Ovary (tissue), 7 donors: ENCODE measurements at regions not wholly inside any gene's neighbourhood (a gene's known extent, or its start where the extent isn't known, plus 50 kb on each side); places are given as distances from the start of the nearest gene placed in this dataset.
A peak's percentile ranks its signal among the peaks of the same experiment; 100 is the strongest.

Experiments
- DNase-seq, 5 donors: peaks; one replicate each; pipeline ENCODE4 v3.0.0-alpha.2; 2019 to 2020
- H3K27ac ChIP-seq, 2 donors: fragments of 200-600 bp; one replicate each; pipeline versions ENCODE4 v1.5.1 to v1.8.0; 2019 to 2022
- H3K27me3 ChIP-seq: fragments of 200-600 bp; one replicate; pipeline ENCODE4 v1.8.0; 2022
- H3K36me3 ChIP-seq: fragments of 200-600 bp; sonication (generic); one replicate; pipeline ENCODE4 v1.5.1; 2019
- H3K4me1 ChIP-seq: one replicate; pipeline ENCODE4 v1.8.1; 2013; ENCODE audit warnings: mild to moderate bottlenecking, moderate library complexity; ENCODE audit not compliant: insufficient read depth
- H3K4me3 ChIP-seq: fragments of 200-600 bp; sonication (generic); one replicate; pipeline ENCODE4 v1.5.1; 2017
- H3K9me3 ChIP-seq, 2 donors: fragments of 200-600 bp in 1 of 2; sonication (generic) in 1 of 2; one replicate each; pipeline versions ENCODE4 v1.5.1 to v1.8.1; 2013 to 2019; ENCODE audit warnings: mild to moderate bottlenecking in 1 of 2, moderate library complexity in 1 of 2
- CTCF ChIP-seq, 3 donors: fragments of 450-650 bp in 2 of 3; fragments of 200-600 bp in 1 of 3; IDR thresholded peaks; one replicate each; pipeline versions ENCODE4 v1.5.1 to v1.8.0; 2016 to 2022; ENCODE audit warnings: antibody characterized with exemption in 3 of 3, mild to moderate bottlenecking in 1 of 3
- EP300 ChIP-seq: sonication (generic); formaldehyde crosslinking; IDR thresholded peaks from one replicate; pipeline ENCODE4 v1.6.1; 2017; ENCODE audit warnings: antibody characterized with exemption
- POLR2A ChIP-seq: fragments of 450-650 bp; IDR thresholded peaks from one replicate; pipeline ENCODE4 v1.6.1; 2017; ENCODE audit warnings: antibody characterized with exemption, mild to moderate bottlenecking, moderate library complexity
- WGBS, 3 donors: extraction: QIAGEN DNeasy Blood & Tissue Kit in 1 of 3; methylation state at CpG; one replicate each; pipeline versions ENCODE4 v1.1.5 to v1.1.7; 2013 to 2017; 5-methylcytosine and 5-hydroxymethylcytosine counted together
- intact Hi-C, 4 donors: fragments of 100-400 bp; cut with DNase I; formaldehyde crosslinking; loops; one replicate each; pipeline versions ENCODE4 v1.11.0 to v1.15.1; 2022 to 2023
- donor health status: DM: no; HTN: no; CAD: no; lungs with moderate emphysema.
- donor health status: DM: no; HTN: no; CAD: no.
- donor health status: Bipolar disorder and iron deficiency.
- donor health status: DM: no; HTN: no; CAD: no.
- donor health status: DM: yes; HTN: yes; CAD: no.

GRCh38 chr12:13564266-13564810 is 367.8 kb downstream of the EMP1 start:
- no peak for TF ChIP-seq POLR2A
- TF ChIP-seq EP300 = no peak
- TF ChIP-seq CTCF (IDR thresholded peaks at IDR 0.05) = no peak
- Histone ChIP-seq H3K27me3 (no peaks in the 10 kb centered on the region), H3K4me1 (no peaks in the 10 kb centered on the region), H3K9me3 (no peaks in the 10 kb centered on the region), H3K27ac (no peak overlapping the region), H3K4me3 (no peak overlapping the region), H3K36me3 (no peaks in the 10 kb centered on the region)
- WGBS, 3 donors = 90 to 96% (median 96%) methylated on average over 21 of the region's 21 CpGs
- intact Hi-C loops = no loop called here
- no peak for DNase-seq

- DNase-seq = no peak
- Histone ChIP-seq H3K4me1 (no peaks in the 10 kb centered on the region), H3K4me3 (no peak overlapping the region), H3K36me3 (no peaks in the 10 kb centered on the region), H3K27ac (no peak overlapping the region), H3K9me3 (no peaks in the 10 kb centered on the region), H3K27me3 (no peaks in the 10 kb centered on the region)
- intact Hi-C loops = no loop called here
- 95 to 98% (median 97%) methylated on average over 29 of the region's 29 CpGs for WGBS, 3 donors
- TF ChIP-seq CTCF (IDR thresholded peaks at IDR 0.05) (no peak), POLR2A (no peak), EP300 (no peak)
These were observed 367.2 kb downstream of the EMP1 start for GRCh38 chr12:13563743-13564125.

- no peaks in the 10 kb centered on the region for H3K4me1 ChIP-seq
- H3K9me3 ChIP-seq = no peaks in the 10 kb centered on the region
- WGBS, 3 donors = 96% methylated on average over 52 to 53 of the region's 53 CpGs
- no peak overlapping the region for H3K4me3 ChIP-seq
- H3K27me3 ChIP-seq = no peaks in the 10 kb centered on the region
- intact Hi-C loops = no loop called here
- TF ChIP-seq POLR2A (no peak), EP300 (no peak), CTCF (IDR thresholded peaks at IDR 0.05) (no peak)
- no peak overlapping the region for H3K27ac ChIP-seq
- no peaks in the 10 kb centered on the region for H3K36me3 ChIP-seq
- peak in 1 of 5 donors; percentile 8 for DNase-seq
These were observed 366.6 kb downstream of the EMP1 start for GRCh38 chr12:13562915-13563742.

GRCh38 chr12:13561923-13562322 is 365.4 kb downstream of the EMP1 start:
- intact Hi-C loops = no loop called here
- H3K27me3 ChIP-seq = no peaks in the 10 kb centered on the region
- H3K27ac ChIP-seq = no peak overlapping the region
- no peaks in the 10 kb centered on the region for H3K9me3 ChIP-seq
- WGBS, 3 donors = 78 to 86% (median 78%) methylated on average over 4 of the region's 4 CpGs
- H3K4me3 ChIP-seq = no peak overlapping the region
- DNase-seq = no peak
- no peaks in the 10 kb centered on the region for H3K4me1 ChIP-seq
- no peaks in the 10 kb centered on the region for H3K36me3 ChIP-seq
- TF ChIP-seq EP300 (no peak), CTCF (IDR thresholded peaks at IDR 0.05) (no peak), POLR2A (no peak)
